A549 (cell line): ENCODE measurements at regions not wholly inside any gene's neighbourhood (a gene's known extent, or its start where the extent isn't known, plus 50 kb on each side); places are given as distances from the start of the nearest gene placed in this dataset.
A peak's percentile ranks its signal among the peaks of the same experiment; 100 is the strongest.

ENCODE experiments used
- ATAC-seq, 2 experiments: fragments of 200-7000 bp in 1 of 2; fragments of >200 bp in 1 of 2; cut with Nextera tagmentation in 1 of 2; cut with Tn5 transposase in 1 of 2; 3 replicates each; pipeline versions ENCODE4 v1.8.0 to v1.9.1; 2018 to 2020; ENCODE audit warnings: mild to moderate bottlenecking in 1 of 2, moderate library complexity in 1 of 2
- CTCF ChIA-PET: fragments of 300-600 bp; sonication (Branson Sonifier 250); formaldehyde crosslinking; extraction: SDS; loops from one replicate; lab custom pipeline; 2021; ENCODE audit warnings: antibody characterized with exemption, inconsistent platforms; lab: Yijun Ruan, JAX
- POLR2A ChIA-PET: fragments of 350-600 bp; formaldehyde crosslinking; extraction: SDS; loops from one replicate; lab custom pipeline; 2021; ENCODE audit warnings: antibody characterized with exemption, inconsistent platforms; lab: Yijun Ruan, JAX
- DNase-seq, 2 experiments: peaks; one replicate each; pipeline versions ENCODE4 v3.0.0 to v3.0.0-alpha.2; 2011 to 2016; ENCODE audit warnings: low read depth in 1 of 2, low spot score in 1 of 2
- FAIRE-seq: peaks from 2 replicates; lab custom pipeline; 2011; peaks lifted over from hg19 to GRCh38; lab: Jason Lieb, UNC
- H3K27ac ChIP-seq, 2 experiments: fragments of >200 bp; sonication (Bioruptor Twin); formaldehyde crosslinking; 3 replicates each; pipeline ENCODE4 v1.5.1; 2016 to 2017
- H3K4me1 ChIP-seq: fragments of >200 bp; sonication (Bioruptor Twin); formaldehyde crosslinking; 3 replicates; pipeline ENCODE4 v1.6.1; 2016
- H3K4me2 ChIP-seq: fragments of >200 bp; sonication (Bioruptor Twin); formaldehyde crosslinking; 3 replicates; pipeline ENCODE4 v1.6.1; 2016
- H3K4me3 ChIP-seq: fragments of >200 bp; sonication (Bioruptor Twin); formaldehyde crosslinking; 3 replicates; pipeline ENCODE4 v1.5.1; 2016
- H3K9me3 ChIP-seq: fragments of >200 bp; sonication (Bioruptor Twin); formaldehyde crosslinking; 3 replicates; pipeline ENCODE4 v1.6.1; 2016
- CHD4 ChIP-seq: fragments of 200-600 bp; sonication (generic); IDR thresholded peaks from 2 replicates; pipeline ENCODE4 v1.6.1; 2016; ENCODE audit warnings: antibody characterized with exemption, mild to moderate bottlenecking, borderline replicate concordance
- CTCF ChIP-seq: fragments of >200 bp; sonication (Bioruptor Twin); formaldehyde crosslinking; IDR thresholded peaks from 3 replicates; pipeline ENCODE4 v1.5.1; 2016
- ESRRA ChIP-seq: fragments of 150-350 bp; IDR thresholded peaks from 2 replicates; pipeline ENCODE4 v1.6.1; 2014; ENCODE audit warnings: mild to moderate bottlenecking, low read length, borderline replicate concordance
- FOSB ChIP-seq: fragments of 250-450 bp; sonication (Bioruptor Pico); IDR thresholded peaks from 2 replicates; pipeline ENCODE4 v1.5.0; 2020; ENCODE audit warnings: mild to moderate bottlenecking, moderate library complexity
- FOSL2 ChIP-seq, 2 experiments: fragments of 450-650 bp in 1 of 2; fragments of >200 bp in 1 of 2; sonication (Bioruptor Twin) in 1 of 2; formaldehyde crosslinking; IDR thresholded peaks; 2 replicates each; pipeline versions ENCODE4 v1.5.0 to v1.6.1; 2016 to 2020; ENCODE audit warnings: mild to moderate bottlenecking in 1 of 2, moderate library complexity in 1 of 2
- FOXS1 ChIP-seq: fragments of 250-450 bp; sonication (Bioruptor Pico); IDR thresholded peaks from 2 replicates; pipeline ENCODE4 v1.5.0; 2020; ENCODE audit warnings: mild to moderate bottlenecking, moderate library complexity
- HOXB13 ChIP-seq: fragments of 250-450 bp; sonication (Bioruptor Pico); IDR thresholded peaks from 2 replicates; pipeline ENCODE4 v1.5.0; 2020; ENCODE audit warnings: low read depth, mild to moderate bottlenecking, moderate library complexity
- JUNB ChIP-seq: fragments of >200 bp; sonication (Bioruptor Twin); formaldehyde crosslinking; IDR thresholded peaks from 2 replicates; pipeline ENCODE4 v1.6.1; 2016
- MAX ChIP-seq: IDR thresholded peaks from 2 replicates; pipeline ENCODE4 v1.6.1; 2012
- NFE2L2 ChIP-seq: fragments of 150-350 bp; conservative IDR thresholded peaks from 2 replicates; pipeline ENCODE4 v1.6.1; 2014; ENCODE audit warnings: low read length
- NPAS2 ChIP-seq: fragments of 250-450 bp; sonication (Bioruptor Pico); IDR thresholded peaks from 2 replicates; pipeline ENCODE4 v1.8.0; 2022; ENCODE audit warnings: mild to moderate bottlenecking, moderate library complexity, borderline replicate concordance
- PBX3 ChIP-seq: IDR thresholded peaks from 2 replicates; pipeline ENCODE4 v1.6.1; 2012
- POLR2A ChIP-seq: IDR thresholded peaks from 2 replicates; pipeline ENCODE4 v1.6.1; 2012; ENCODE audit warnings: mild to moderate bottlenecking, low read length
- POLR2AphosphoS2 ChIP-seq: conservative IDR thresholded peaks from 2 replicates; pipeline ENCODE4 v1.6.1; 2012; ENCODE audit warnings: low read length, improper control_type of control experiment, inconsistent platforms
- RAD21 ChIP-seq, 2 experiments: fragments of >200 bp in 1 of 2; sonication (Bioruptor Twin) in 1 of 2; formaldehyde crosslinking in 1 of 2; IDR thresholded peaks in 1 of 2; conservative IDR thresholded peaks in 1 of 2; 2 replicates in 1 of 2; 3 replicates in 1 of 2; pipeline ENCODE4 v1.6.1; 2012 to 2018; ENCODE audit warnings: inconsistent platforms in 1 of 2
- RARB ChIP-seq: fragments of 250-450 bp; sonication (Bioruptor Pico); IDR thresholded peaks from 2 replicates; pipeline ENCODE4 v1.8.0; 2021; ENCODE audit warnings: mild to moderate bottlenecking, moderate library complexity
- RCOR1 ChIP-seq: fragments of 150-350 bp; IDR thresholded peaks from 2 replicates; pipeline ENCODE4 v1.6.1; 2014; ENCODE audit warnings: antibody characterized with exemption, low read length, low read depth
- TP53 ChIP-seq: fragments of 250-450 bp; sonication (Bioruptor Pico); IDR thresholded peaks from 2 replicates; pipeline ENCODE4 v1.5.0; 2021; ENCODE audit warnings: mild to moderate bottlenecking, moderate library complexity
- USF2 ChIP-seq: fragments of 450-650 bp; IDR thresholded peaks from 2 replicates; pipeline ENCODE4 v1.6.1; 2014; ENCODE audit warnings: antibody characterized with exemption
- ZC3H11A ChIP-seq: fragments of 450-650 bp; IDR thresholded peaks from 2 replicates; pipeline ENCODE4 v1.6.1; 2014; ENCODE audit warnings: antibody characterized with exemption, mild to moderate bottlenecking
- ZFP36 ChIP-seq: fragments of 450-650 bp; IDR thresholded peaks from 2 replicates; pipeline ENCODE4 v1.6.1; 2014; ENCODE audit warnings: borderline replicate concordance; ENCODE audit not compliant: partially characterized antibody
- WGBS: methylation state at CpG from one replicate; pipeline ENCODE4 v1.1.6; 2017; ENCODE audit errors: missing lambda C conversion rate; 5-methylcytosine and 5-hydroxymethylcytosine counted together

- H3K4me1 ChIP-seq = no peaks in the 10 kb centered on the region
- no peak for TF ChIP-seq CTCF
- no peak for TF ChIP-seq HOXB13
- TF ChIP-seq FOSB (CRISPR knock-in tag) = no peak
- TF ChIP-seq JUNB = no peak
- no peak for TF ChIP-seq USF2
- TF ChIP-seq RCOR1 = no peak
- no peak for TF ChIP-seq NPAS2 (CRISPR knock-in tag)
- TF ChIP-seq, all 56 proteins: peak for 0
- FAIRE-seq (no peak), ATAC-seq (no peak), DNase-seq (no peak)
- no peak overlapping the region for H3K27ac ChIP-seq
- H3K9me3 ChIP-seq = no peaks in the 10 kb centered on the region
- ChIA-PET POLR2A (no interaction called here), CTCF (interaction anchor here (0.5 kb wide), 1 partner anchor 657 kb away, joined by 3 read pairs; no protein-coding TSS in a partner anchor)
- H3K4me3 ChIP-seq = no peak overlapping the region
- H3K4me2 ChIP-seq = no peak overlapping the region
Observed at GRCh38 chr18:44526705-44527415, 153.8 kb upstream of the SETBP1 start.

- no peak for FAIRE-seq
- ChIA-PET CTCF (no interaction called here), POLR2A (no interaction called here)
- no peaks in the 10 kb centered on the region for H3K9me3 ChIP-seq
- H3K4me1 ChIP-seq = peaks cover 20% of the 10 kb centered on the region
- 48% methylated on average over 2 of the region's 2 CpGs for WGBS
- H3K27ac ChIP-seq = no peak overlapping the region
- no peak overlapping the region for H3K4me3 ChIP-seq
- TF ChIP-seq NFE2L2 (no peak), TP53 (no peak), CHD4 (no peak), ESRRA (no peak), ZC3H11A (no peak), ZFP36 (no peak), CTCF (no peak), FOSB (CRISPR knock-in tag) (no peak), POLR2A (no peak), PBX3 (no peak), RARB (no peak), POLR2AphosphoS2 (no peak)
- DNase-seq = no peak
- no peak for ATAC-seq
- H3K4me2 ChIP-seq = no peak overlapping the region
Observed at GRCh38 chr18:44533071-44533470, 147.6 kb upstream of the SETBP1 start.

- H3K27ac ChIP-seq = no peak overlapping the region
- CTCF ChIA-PET = no interaction called here
- no peak for ATAC-seq
Observed at GRCh38 chr18:44536046-44536445, 144.6 kb upstream of the SETBP1 start.

More at GRCh38 chr18:44536046-44536445, 144.6 kb upstream of the SETBP1 start:
- peak overlapping the region; percentile 21; the same call in 1 of the 3 replicates for H3K4me2 ChIP-seq
- TF ChIP-seq FOXS1 (no peak), RAD21 (conservative IDR thresholded peaks at IDR 0.05 in 1 of 2, IDR thresholded peaks at IDR 0.05 in 1 of 2) (no peak), FOSL2 (IDR thresholded peaks at IDR 0.05) (no peak), FOSL2 (CRISPR knock-in tag; IDR thresholded peaks at IDR 0.05) (no peak), MAX (no peak)
- TF ChIP-seq, all 56 proteins: peak for 0
- Histone ChIP-seq H3K4me3 (no peak overlapping the region), H3K4me1 (peaks cover 21% of the 10 kb centered on the region), H3K9me3 (no peaks in the 10 kb centered on the region)
- FAIRE-seq = no peak
- no peak for DNase-seq
- POLR2A ChIA-PET = no interaction called here
- 5% methylated on average over 1 of the region's 1 CpG for WGBS
